ENCODE measurements at regions not wholly inside any gene's neighbourhood (a gene's known extent, or its start where the extent isn't known, plus 50 kb on each side); places are given as distances from the start of the nearest gene placed in this dataset.
"Not testable (repeated sequence)": the region's sequence is repeated elsewhere in the genome, so short reads cannot be mapped to it uniquely, and the experiment has no call there.

GRCh38 chr19:5290336-5291262, 50.0 kb downstream of the PTPRS start:
- DNase-seq (ENCODE audit: low read depth in 3 of 3): no peak

GRCh38 chr19:5289060-5289990, 51.3 kb downstream of the PTPRS start:
- no peak for DNase-seq (ENCODE audit: low read depth in 3 of 3)

DNA sequence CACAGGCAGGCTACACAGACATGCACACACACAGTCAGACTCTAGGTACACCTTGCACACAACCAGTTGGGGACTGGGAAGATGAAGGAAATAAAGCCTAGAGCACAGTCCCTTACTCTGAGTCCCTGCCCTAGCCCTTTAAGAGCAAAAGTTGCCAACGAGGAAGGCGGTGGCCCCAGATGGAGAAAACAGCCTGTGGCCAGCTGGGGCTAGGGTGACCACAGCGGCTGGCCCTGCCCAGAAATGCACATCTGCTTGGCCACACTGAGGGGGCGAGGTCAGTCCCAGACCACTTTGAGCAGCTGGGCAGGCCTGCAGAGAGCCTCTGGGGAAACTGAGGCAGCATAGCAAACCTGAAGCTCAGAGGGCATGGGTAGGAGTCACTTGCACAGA, 52.3 kb downstream of the PTPRS start:
- DNase-seq (ENCODE audit: low read depth in 3 of 3): no peak

GRCh38 chr19:5287066-5287465, 53.5 kb downstream of the PTPRS start:
- no peak for DNase-seq (ENCODE audit: low read depth in 3 of 3)

DNA sequence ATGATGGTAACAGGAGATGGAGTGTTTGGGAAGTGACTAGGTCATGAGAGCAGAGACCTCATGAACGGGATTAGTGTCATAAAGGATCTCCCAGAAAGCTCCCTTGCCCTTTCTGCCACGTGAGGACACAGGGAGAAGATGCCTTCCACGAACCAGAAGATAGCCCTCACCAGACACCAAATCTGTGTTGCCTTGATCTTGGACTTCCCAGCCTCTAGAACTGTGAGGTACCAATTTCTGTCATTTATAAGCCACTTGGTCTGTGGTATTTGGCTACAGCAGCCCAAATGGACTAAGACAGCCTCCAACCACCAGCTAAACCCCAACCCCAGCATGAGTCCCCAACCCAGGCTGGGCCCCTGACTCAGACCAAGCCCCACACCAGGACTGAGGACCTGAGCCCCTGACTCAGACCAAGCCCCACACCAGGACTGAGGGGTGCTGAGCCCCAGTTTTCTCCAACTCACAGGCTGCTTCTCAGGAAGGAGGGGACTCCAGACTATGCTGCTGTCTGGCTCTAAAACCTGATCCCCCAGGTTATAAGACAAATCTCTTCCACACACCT, 54.1 kb downstream of the PTPRS start:
- DNase-seq (ENCODE audit: low read depth in 3 of 3): no peak

DNA sequence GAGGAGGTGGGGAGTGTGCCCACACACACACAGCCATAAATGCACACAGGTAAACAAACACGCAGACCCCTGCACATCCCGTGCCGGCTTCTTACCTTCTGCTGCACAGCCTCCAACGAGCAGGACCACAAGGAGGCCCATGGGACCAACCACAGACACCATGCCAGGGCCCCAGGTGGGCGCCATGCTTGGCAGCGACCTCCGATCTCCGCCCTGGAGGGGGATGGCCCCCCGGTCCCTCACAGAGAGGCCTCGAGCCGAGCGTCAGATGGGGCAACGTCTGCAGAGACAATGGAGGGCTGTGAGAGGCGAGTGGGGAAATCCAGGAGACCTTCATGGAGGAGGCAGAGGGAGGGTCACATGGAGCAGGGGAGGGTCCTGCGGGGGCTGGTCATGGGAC, 54.7 kb downstream of the PTPRS start:
- DNase-seq (ENCODE audit: low read depth in 3 of 3): no peak

GRCh38 chr19:5285311-5285710, 55.3 kb downstream of the PTPRS start:
- no peak for DNase-seq (ENCODE audit: low read depth in 3 of 3)

DNA sequence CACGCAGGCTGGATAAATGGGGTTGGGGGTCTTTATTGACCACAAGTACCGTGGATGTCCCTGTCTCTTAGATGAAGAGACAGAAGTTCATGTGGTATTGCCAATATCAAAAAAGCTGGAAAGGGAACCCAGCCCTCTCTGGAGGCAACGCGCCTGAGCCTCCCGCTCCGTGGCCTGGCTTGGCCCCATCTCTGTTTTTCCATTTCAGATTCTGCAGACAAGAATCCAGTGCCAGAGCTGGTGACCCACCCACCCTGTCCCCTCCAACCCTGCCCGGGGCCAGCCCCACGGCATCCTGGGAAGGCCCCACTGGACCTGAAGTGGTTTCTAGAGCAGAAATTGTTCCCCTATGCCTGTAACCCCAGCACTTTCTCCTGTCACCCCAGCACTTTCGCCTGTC, 57.7 kb downstream of the PTPRS start:
- DNase-seq (ENCODE audit: low read depth in 3 of 3): no peak

DNA sequence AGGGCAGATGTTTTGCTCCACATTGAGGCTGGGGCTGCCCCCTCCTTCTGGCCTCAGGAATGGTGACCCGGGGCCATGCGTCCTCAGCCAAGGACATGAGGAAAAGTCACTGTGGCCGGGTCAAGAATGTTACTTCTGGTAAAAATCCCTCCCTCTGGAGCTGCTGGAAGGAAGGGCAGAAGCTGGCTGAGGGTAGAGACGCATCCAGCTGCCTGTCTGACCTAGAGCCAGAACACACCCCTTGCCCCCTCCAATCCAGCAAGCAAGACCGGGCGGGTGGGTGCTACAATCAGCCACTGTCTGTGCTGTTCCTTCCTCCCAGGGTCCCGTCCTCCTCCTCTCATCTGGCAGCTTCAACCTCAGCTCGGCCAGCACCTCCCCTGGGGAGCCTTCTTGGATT, 59.0 kb downstream of the PTPRS start:
- DNase-seq (ENCODE audit: low read depth in 3 of 3): no peak

GRCh38 chr19:5275668-5276067, 64.9 kb downstream of the PTPRS start:
- DNase-seq (ENCODE audit: low read depth in 3 of 3): not testable (repeated sequence)

- no peak for DNase-seq (ENCODE audit: low read depth in 3 of 3)
These were observed 66.8 kb downstream of the PTPRS start for GRCh38 chr19:5273782-5274181.

DNA sequence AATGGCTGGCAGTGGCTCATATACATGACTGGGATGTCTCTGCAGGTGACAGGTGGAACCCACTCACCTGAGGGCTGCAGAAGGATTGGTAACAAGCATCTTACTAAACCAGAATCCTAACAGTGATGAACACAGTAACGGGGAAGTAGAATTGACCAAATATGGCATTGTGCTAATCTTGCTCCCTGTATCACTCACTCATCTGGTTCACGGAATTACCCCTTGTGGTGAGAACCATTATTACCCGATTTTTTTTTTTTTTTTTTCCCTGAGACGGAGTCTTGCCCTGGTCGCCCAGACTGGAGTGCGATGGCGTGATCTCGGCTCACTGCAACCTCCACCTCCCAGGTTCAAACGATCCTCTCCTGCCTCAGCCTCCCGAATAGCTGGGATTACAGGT, 69.5 kb downstream of the PTPRS start:
- no peak for DNase-seq (ENCODE audit: low read depth in 3 of 3)

- DNase-seq (ENCODE audit: low read depth in 3 of 3): no peak
These were observed 70.7 kb downstream of the PTPRS start for GRCh38 chr19:5269926-5270325.

GRCh38 chr19:5269279-5269678, 71.3 kb downstream of the PTPRS start:
- DNase-seq (ENCODE audit: low read depth in 3 of 3): no peak

GRCh38 chr19:5268801-5269200, 71.8 kb downstream of the PTPRS start:
- DNase-seq (ENCODE audit: low read depth in 3 of 3): no peak

DNA sequence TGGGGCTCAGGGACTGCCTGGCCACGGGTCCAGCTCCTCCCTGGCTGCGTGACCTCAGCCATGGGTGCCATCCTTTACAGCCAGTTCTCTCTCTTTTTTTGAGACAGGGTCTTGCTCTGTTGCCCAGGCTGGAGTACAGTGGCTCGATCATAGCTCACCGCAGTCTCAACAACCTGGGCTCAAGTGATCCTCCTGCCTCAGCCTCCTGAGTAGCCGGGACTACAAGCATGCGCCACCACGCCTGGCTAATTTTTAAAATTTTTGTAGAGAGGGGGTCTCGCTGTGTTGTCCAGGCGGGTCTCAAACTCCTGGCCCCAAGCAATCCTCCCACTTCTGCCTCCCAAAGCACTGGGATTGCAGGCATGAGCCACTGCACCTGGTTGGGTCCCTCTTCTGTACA, 75.4 kb downstream of the PTPRS start:
- DNase-seq (ENCODE audit: low read depth in 3 of 3): no peak

GRCh38 chr19:5264453-5264852, 76.2 kb downstream of the PTPRS start:
- no peak for DNase-seq (ENCODE audit: low read depth in 3 of 3)

DNA sequence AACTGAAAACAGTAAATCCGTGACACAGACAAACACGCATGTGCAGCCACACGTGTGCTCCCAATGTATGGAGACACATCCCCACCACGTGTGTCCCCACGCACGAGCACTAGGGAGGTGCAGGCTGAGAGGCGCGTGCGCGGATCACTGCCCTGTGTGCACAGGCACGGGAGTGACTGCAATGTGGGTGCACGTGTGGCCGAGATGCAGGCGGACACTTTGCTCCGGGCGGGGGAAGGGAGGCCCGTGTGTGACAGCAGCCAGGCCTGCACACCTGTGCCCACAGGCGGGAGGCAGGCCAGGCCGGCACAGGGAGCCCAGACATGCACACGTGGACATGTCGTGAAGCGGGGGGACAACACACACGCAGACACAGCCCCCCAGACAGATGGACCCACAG, 77.0 kb downstream of the PTPRS start:
- DNase-seq (ENCODE audit: low read depth in 3 of 3): no peak

- DNase-seq (ENCODE audit: low read depth in 3 of 3): no peak
These were observed 77.9 kb downstream of the PTPRS start for GRCh38 chr19:5262721-5263120.

- DNase-seq (ENCODE audit: low read depth in 3 of 3): no peak
These were observed 79.3 kb downstream of the PTPRS start for GRCh38 chr19:5261156-5261890.

DNA sequence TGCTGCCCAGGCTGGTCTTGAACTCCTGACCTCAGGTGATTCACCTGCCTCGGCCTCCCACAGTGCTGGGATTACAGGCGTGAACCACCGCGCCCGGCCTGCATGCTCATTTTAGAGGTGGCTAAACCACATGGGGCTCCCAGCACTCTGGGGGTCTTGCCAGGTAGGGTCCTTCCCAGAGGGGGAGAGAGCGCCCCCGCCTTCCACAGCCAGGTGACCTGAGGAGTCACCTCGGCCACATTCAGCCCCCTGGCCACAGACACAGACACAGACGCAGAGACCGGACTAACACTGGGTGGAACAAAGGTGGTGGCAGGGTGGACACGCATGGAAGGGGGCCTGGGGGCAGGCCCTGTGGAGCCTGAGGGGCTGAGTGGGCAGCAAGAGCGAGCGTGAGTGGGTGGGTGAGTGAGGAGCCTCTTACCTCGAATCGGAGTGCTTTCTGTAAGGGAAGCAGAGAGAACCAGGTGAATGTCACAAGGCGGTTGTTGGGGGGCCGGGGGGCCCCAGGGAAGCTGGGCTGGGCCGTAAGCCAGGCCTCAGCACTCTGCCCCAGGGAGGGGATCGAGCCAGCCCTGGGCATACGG, 80.1 kb downstream of the PTPRS start:
- no peak for DNase-seq (ENCODE audit: low read depth in 3 of 3)

Measured in stimulated activated CD4-positive, alpha-beta T cell treated with anti-CD3 and anti-CD28 coated beads, TNF-alpha, amount 100 ng/mL, for 24 hours (primary cell).